SK-N-SH treated with all-trans-retinoic acid at 6 μM for 48 hours (cell line): ENCODE measurements at regions not wholly inside any gene's neighbourhood (a gene's known extent, or its start where the extent isn't known, plus 50 kb on each side); places are given as distances from the start of the nearest gene placed in this dataset.

ENCODE experiments used
- ATAC-seq: fragments of 200-7000 bp; cut with Tn5 transposase; 3 replicates; pipeline ENCODE4 v1.9.1; 2020; ENCODE audit warnings: mild to moderate bottlenecking, moderate library complexity
- ARNTL ChIP-seq: fragments of 450-650 bp; formaldehyde crosslinking; IDR thresholded peaks from 2 replicates; pipeline ENCODE4 v1.5.0; 2020; ENCODE audit warnings: low read depth, mild to moderate bottlenecking, moderate library complexity, borderline replicate concordance
- BACH2 ChIP-seq: fragments of 250-450 bp; sonication (Bioruptor Pico); IDR thresholded peaks from 2 replicates; pipeline ENCODE4 v1.9.0; 2021; ENCODE audit warnings: mild to moderate bottlenecking, borderline replicate concordance
- CREB5 ChIP-seq: fragments of 250-450 bp; sonication (Bioruptor Pico); IDR thresholded peaks from 2 replicates; pipeline ENCODE4 v1.5.1; 2020; ENCODE audit warnings: low read depth, mild to moderate bottlenecking, moderate library complexity
- CSDC2 ChIP-seq: fragments of 250-450 bp; sonication (Bioruptor Pico); IDR thresholded peaks from 2 replicates; pipeline ENCODE4 v1.5.0; 2020; ENCODE audit warnings: mild to moderate bottlenecking, moderate library complexity
- CSRNP3 ChIP-seq: fragments of 250-450 bp; sonication (Bioruptor Pico); IDR thresholded peaks from 2 replicates; pipeline ENCODE4 v1.5.1; 2021; ENCODE audit warnings: mild to moderate bottlenecking, moderate library complexity
- ESRRG ChIP-seq: fragments of 250-450 bp; sonication (Bioruptor Pico); IDR thresholded peaks from 2 replicates; pipeline ENCODE4 v1.6.1; 2021; ENCODE audit warnings: mild to moderate bottlenecking
- GLIS3 ChIP-seq: fragments of 250-450 bp; sonication (Bioruptor Pico); IDR thresholded peaks from 2 replicates; pipeline ENCODE4 v1.5.0; 2020; ENCODE audit warnings: mild to moderate bottlenecking, moderate library complexity
- ISL1 ChIP-seq: fragments of 250-450 bp; sonication (Bioruptor Pico); IDR thresholded peaks from 2 replicates; pipeline ENCODE4 v2.1.2; 2022; ENCODE audit warnings: mild to moderate bottlenecking, moderate library complexity
- OSR1 ChIP-seq: fragments of 250-450 bp; sonication (Bioruptor Pico); IDR thresholded peaks from 2 replicates; pipeline ENCODE4 v1.8.0; 2022; ENCODE audit warnings: moderate library complexity, mild to moderate bottlenecking, inconsistent platforms
- PATZ1 ChIP-seq: fragments of 250-450 bp; sonication (Bioruptor Pico); IDR thresholded peaks from 2 replicates; pipeline ENCODE4 v1.8.0; 2020; ENCODE audit warnings: mild to moderate bottlenecking, moderate library complexity, borderline replicate concordance
- POU6F1 ChIP-seq: fragments of 250-450 bp; sonication (Bioruptor Pico); IDR thresholded peaks from 2 replicates; pipeline ENCODE4 v1.8.0; 2021; ENCODE audit warnings: low read depth, mild to moderate bottlenecking, moderate library complexity, borderline replicate concordance
- PPARA ChIP-seq: fragments of 250-450 bp; sonication (Bioruptor Pico); IDR thresholded peaks from 2 replicates; pipeline ENCODE4 v1.5.0; 2020; ENCODE audit warnings: mild to moderate bottlenecking, borderline replicate concordance
- RARB ChIP-seq: fragments of 250-450 bp; sonication (Bioruptor Pico); IDR thresholded peaks from 2 replicates; pipeline ENCODE4 v1.8.0; 2021; ENCODE audit warnings: mild to moderate bottlenecking, moderate library complexity
- TCF4 ChIP-seq: fragments of 250-450 bp; sonication (Bioruptor Pico); IDR thresholded peaks from 2 replicates; pipeline ENCODE4 v1.8.0; 2021; ENCODE audit warnings: mild to moderate bottlenecking, moderate library complexity, borderline replicate concordance
- TOX ChIP-seq: fragments of 250-450 bp; sonication (Bioruptor Pico); IDR thresholded peaks from 2 replicates; pipeline ENCODE4 v1.8.0; 2021; ENCODE audit warnings: mild to moderate bottlenecking, moderate library complexity, borderline replicate concordance
- TSHZ2 ChIP-seq: fragments of 250-450 bp; sonication (Bioruptor Pico); IDR thresholded peaks from 2 replicates; pipeline ENCODE4 v1.5.0; 2020; ENCODE audit warnings: mild to moderate bottlenecking, moderate library complexity
- ZC3H10 ChIP-seq: fragments of 250-450 bp; sonication (Bioruptor Pico); IDR thresholded peaks from 2 replicates; pipeline ENCODE4 v1.5.1; 2021; ENCODE audit warnings: mild to moderate bottlenecking, moderate library complexity
- ZFP3 ChIP-seq: fragments of 250-450 bp; sonication (Bioruptor Pico); IDR thresholded peaks from 2 replicates; pipeline ENCODE4 v1.5.0; 2020; ENCODE audit warnings: mild to moderate bottlenecking, moderate library complexity
- ZFP30 ChIP-seq: fragments of 450-650 bp; formaldehyde crosslinking; IDR thresholded peaks from 2 replicates; pipeline ENCODE4 v1.5.0; 2022; ENCODE audit warnings: mild to moderate bottlenecking, moderate library complexity
- ZNF565 ChIP-seq: fragments of 450-650 bp; formaldehyde crosslinking; conservative IDR thresholded peaks from 2 replicates; pipeline ENCODE4 v1.5.0; 2020; ENCODE audit warnings: low read depth, mild to moderate bottlenecking, moderate library complexity
- ZNF8 ChIP-seq: fragments of 450-650 bp; formaldehyde crosslinking; IDR thresholded peaks from 2 replicates; pipeline ENCODE4 v1.5.0; 2020; ENCODE audit warnings: mild to moderate bottlenecking, moderate library complexity

GRCh38 chr9:11356067-11356466, 743.3 kb upstream of the PTPRD start:
- ATAC-seq: no peak
- TF ChIP-seq ZFP30 (CRISPR knock-in tag) (no peak), CSDC2 (CRISPR knock-in tag) (no peak), TCF4 (CRISPR knock-in tag) (no peak), TSHZ2 (no peak), POU6F1 (CRISPR knock-in tag) (no peak), ZNF565 (CRISPR knock-in tag) (no peak), TOX (CRISPR knock-in tag) (no peak), ESRRG (CRISPR knock-in tag) (no peak), PATZ1 (no peak), GLIS3 (CRISPR knock-in tag) (no peak), CSRNP3 (CRISPR knock-in tag) (no peak), ARNTL (CRISPR knock-in tag) (no peak), ISL1 (CRISPR knock-in tag) (no peak), CREB5 (CRISPR knock-in tag) (no peak)

GRCh38 chr9:11366585-11367129, 753.9 kb upstream of the PTPRD start:
- ATAC-seq: no peak
- TF ChIP-seq CREB5 (CRISPR knock-in tag) (no peak), BACH2 (CRISPR knock-in tag) (no peak), ZFP3 (CRISPR knock-in tag) (no peak)

GRCh38 chr9:11374926-11375325, 762.1 kb upstream of the PTPRD start:
- no peak for ATAC-seq

More at GRCh38 chr9:11374926-11375325, 762.1 kb upstream of the PTPRD start:
- TF ChIP-seq RARB (no peak), CSDC2 (CRISPR knock-in tag) (no peak), OSR1 (CRISPR knock-in tag) (no peak), GLIS3 (CRISPR knock-in tag) (no peak), ZFP3 (CRISPR knock-in tag) (no peak), ARNTL (CRISPR knock-in tag) (no peak), TCF4 (CRISPR knock-in tag) (no peak), ESRRG (CRISPR knock-in tag) (no peak), PPARA (no peak), TSHZ2 (no peak), ZC3H10 (CRISPR knock-in tag) (no peak), ZNF8 (CRISPR knock-in tag) (no peak)
